KMS-11 (cell line): ENCODE measurements at regions not wholly inside any gene's neighbourhood (a gene's known extent, or its start where the extent isn't known, plus 50 kb on each side); places are given as distances from the start of the nearest gene placed in this dataset.

Source experiments
- H2AFZ ChIP-seq: fragments of 200-600 bp; sonication (generic); 2 replicates; pipeline ENCODE4 v1.6.1; 2016; ENCODE audit warnings: antibody characterized with exemption, mixed run types, low read depth
- H3K27ac ChIP-seq: fragments of 200-600 bp; sonication (generic); 2 replicates; pipeline ENCODE4 v1.6.1; 2016; ENCODE audit warnings: mild to moderate bottlenecking, mixed run types
- H3K27me3 ChIP-seq: fragments of 200-600 bp; sonication (generic); 2 replicates; pipeline ENCODE4 v1.6.1; 2017; ENCODE audit warnings: mild to moderate bottlenecking, low read depth, mixed run types, moderate library complexity; ENCODE audit not compliant: insufficient read depth
- H3K36me3 ChIP-seq: fragments of 200-600 bp; sonication (generic); 2 replicates; pipeline ENCODE4 v1.6.1; 2017; ENCODE audit warnings: mild to moderate bottlenecking, mixed run types; ENCODE audit not compliant: insufficient read depth
- H3K4me1 ChIP-seq: fragments of 200-600 bp; sonication (generic); 2 replicates; pipeline ENCODE4 v1.6.1; 2016; ENCODE audit warnings: mild to moderate bottlenecking, low read depth, mixed run types; ENCODE audit not compliant: poor library complexity, severe bottlenecking
- H3K4me2 ChIP-seq: fragments of 200-600 bp; sonication (generic); 2 replicates; pipeline ENCODE4 v1.7.0; 2016; ENCODE audit warnings: mild to moderate bottlenecking, mixed run types
- H3K4me3 ChIP-seq: fragments of 200-600 bp; sonication (generic); IDR thresholded peaks from 2 replicates; pipeline ENCODE4 v1.6.1; 2017; ENCODE audit warnings: low read depth, low read length, mixed read lengths; ENCODE audit not compliant: insufficient read depth
- H3K79me2 ChIP-seq: fragments of 200-600 bp; sonication (generic); 2 replicates; pipeline ENCODE4 v1.6.1; 2016; ENCODE audit warnings: low read depth, mixed run types; ENCODE audit not compliant: insufficient read depth
- H3K9ac ChIP-seq: fragments of 200-600 bp; sonication (generic); 2 replicates; pipeline ENCODE4 v1.6.1; 2016; ENCODE audit warnings: mild to moderate bottlenecking, mixed run types
- H4K20me1 ChIP-seq: fragments of 200-600 bp; sonication (generic); 2 replicates; pipeline ENCODE4 v1.6.1; 2016; ENCODE audit warnings: mild to moderate bottlenecking, mixed run types; ENCODE audit not compliant: insufficient read depth
- TF ChIP-seq, protein P1 (sequence below): fragments of 200-600 bp; sonication (generic); conservative IDR thresholded peaks from 2 replicates; pipeline ENCODE4 v1.6.1; 2017; ENCODE audit warnings: low read depth, mild to moderate bottlenecking, antibody characterized with exemption, low read length, moderate library complexity, mixed read lengths

DNA sequence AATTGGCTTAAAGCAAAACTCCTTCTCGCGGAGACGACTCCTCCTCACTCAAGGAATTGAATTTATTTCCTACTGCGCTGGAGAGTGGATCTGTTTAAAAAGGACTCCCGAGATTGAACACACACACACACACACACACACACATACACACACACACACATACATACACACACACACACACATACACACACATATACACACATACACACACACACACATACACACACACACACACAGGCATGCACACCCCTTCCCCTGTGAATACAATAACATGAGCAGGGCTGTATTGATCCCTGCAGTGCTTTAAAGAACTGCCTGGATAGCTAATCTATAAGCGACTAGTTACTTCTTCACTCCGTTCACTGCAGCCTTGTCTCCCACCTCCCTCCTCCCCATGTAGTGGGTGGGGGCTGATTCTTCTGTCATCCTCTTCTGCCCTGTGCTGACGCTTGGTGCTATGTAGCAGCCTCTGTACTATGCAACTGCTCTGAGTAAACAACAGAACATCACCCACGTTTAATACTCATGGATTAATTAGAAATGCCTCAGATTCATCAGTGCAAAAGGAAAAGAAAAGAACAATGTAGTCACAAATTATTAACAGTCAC is 549.0 kb downstream of the CDH26 start:
- Histone ChIP-seq H3K4me2 (no peak overlapping the region), H3K27ac (no peak overlapping the region), H3K36me3 (no peaks in the 10 kb centered on the region), H3K9ac (no peak overlapping the region), H3K27me3 (no peaks in the 10 kb centered on the region), H4K20me1 (no peaks in the 10 kb centered on the region), H2AFZ (no peak overlapping the region), H3K4me3 (no peak overlapping the region), H3K4me1 (no peaks in the 10 kb centered on the region), H3K79me2 (no peaks in the 10 kb centered on the region)
- TF ChIP-seq, protein P1, sequence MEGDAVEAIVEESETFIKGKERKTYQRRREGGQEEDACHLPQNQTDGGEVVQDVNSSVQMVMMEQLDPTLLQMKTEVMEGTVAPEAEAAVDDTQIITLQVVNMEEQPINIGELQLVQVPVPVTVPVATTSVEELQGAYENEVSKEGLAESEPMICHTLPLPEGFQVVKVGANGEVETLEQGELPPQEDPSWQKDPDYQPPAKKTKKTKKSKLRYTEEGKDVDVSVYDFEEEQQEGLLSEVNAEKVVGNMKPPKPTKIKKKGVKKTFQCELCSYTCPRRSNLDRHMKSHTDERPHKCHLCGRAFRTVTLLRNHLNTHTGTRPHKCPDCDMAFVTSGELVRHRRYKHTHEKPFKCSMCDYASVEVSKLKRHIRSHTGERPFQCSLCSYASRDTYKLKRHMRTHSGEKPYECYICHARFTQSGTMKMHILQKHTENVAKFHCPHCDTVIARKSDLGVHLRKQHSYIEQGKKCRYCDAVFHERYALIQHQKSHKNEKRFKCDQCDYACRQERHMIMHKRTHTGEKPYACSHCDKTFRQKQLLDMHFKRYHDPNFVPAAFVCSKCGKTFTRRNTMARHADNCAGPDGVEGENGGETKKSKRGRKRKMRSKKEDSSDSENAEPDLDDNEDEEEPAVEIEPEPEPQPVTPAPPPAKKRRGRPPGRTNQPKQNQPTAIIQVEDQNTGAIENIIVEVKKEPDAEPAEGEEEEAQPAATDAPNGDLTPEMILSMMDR, result no peak

DNA sequence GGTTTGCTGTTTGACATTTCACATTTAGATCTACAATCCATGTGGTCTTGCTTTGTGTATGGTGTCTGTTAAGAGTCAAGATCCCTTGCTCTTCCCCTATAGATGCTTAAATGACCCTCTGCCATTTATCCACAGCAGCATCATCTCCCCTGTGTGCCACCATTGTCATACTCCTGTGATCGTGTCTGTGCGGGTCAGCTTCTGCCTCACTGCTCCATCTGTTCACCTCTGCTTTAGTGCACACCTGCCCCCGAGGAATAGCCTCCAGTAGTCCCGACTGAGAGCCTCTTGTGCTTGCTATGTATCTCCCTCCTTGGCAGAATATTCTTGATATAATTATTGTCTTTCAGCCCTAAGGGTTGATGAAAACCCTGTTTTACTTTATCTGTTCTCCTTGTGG is 551.2 kb downstream of the CDH26 start:
- H3K79me2 ChIP-seq, result no peaks in the 10 kb centered on the region
- H3K9ac ChIP-seq, result no peak overlapping the region
- no peaks in the 10 kb centered on the region for H3K4me1 ChIP-seq
- H3K27ac ChIP-seq, result no peak overlapping the region
- TF ChIP-seq, protein P1, result no peak
- H4K20me1 ChIP-seq, result no peaks in the 10 kb centered on the region
- H3K4me2 ChIP-seq, result no peak overlapping the region
- no peak overlapping the region for H3K4me3 ChIP-seq
- no peak overlapping the region for H2AFZ ChIP-seq
- no peaks in the 10 kb centered on the region for H3K27me3 ChIP-seq
- H3K36me3 ChIP-seq, result no peaks in the 10 kb centered on the region

DNA sequence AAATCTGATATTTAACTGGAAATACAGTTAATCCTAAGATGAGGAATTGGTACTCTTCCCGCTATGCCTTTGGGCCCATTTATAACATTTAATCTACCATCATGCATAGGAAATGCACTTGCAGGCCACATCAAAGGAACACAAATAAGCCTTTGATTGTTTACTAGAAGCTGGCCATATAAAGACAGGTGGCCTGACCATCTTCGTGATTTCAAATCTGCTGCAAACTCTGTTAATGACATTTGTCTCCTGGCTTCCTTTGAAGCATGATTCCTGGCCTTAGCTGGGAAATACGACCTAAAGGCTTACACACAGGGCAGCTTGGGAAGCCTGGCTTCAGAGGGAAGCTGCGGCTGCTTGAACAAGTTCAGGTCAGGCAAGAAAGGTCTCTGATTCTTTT is 552.1 kb downstream of the CDH26 start:
- H4K20me1 ChIP-seq, result no peaks in the 10 kb centered on the region
- no peaks in the 10 kb centered on the region for H3K27me3 ChIP-seq
- H3K27ac ChIP-seq, result no peak overlapping the region
- H3K4me2 ChIP-seq, result no peak overlapping the region
- H3K4me1 ChIP-seq, result no peaks in the 10 kb centered on the region
- no peaks in the 10 kb centered on the region for H3K79me2 ChIP-seq
- no peak overlapping the region for H2AFZ ChIP-seq
- no peaks in the 10 kb centered on the region for H3K36me3 ChIP-seq
- TF ChIP-seq, protein P1, result no peak
- H3K9ac ChIP-seq, result no peak overlapping the region
- no peak overlapping the region for H3K4me3 ChIP-seq

GRCh38 chr20:60512443-60512842 is 554.2 kb downstream of the CDH26 start:
- Histone ChIP-seq H3K79me2 (no peaks in the 10 kb centered on the region), H3K27me3 (no peaks in the 10 kb centered on the region), H3K36me3 (no peaks in the 10 kb centered on the region), H3K4me3 (no peak overlapping the region), H3K4me1 (peaks cover 12% of the 10 kb centered on the region), H3K9ac (no peak overlapping the region), H3K27ac (no peak overlapping the region), H3K4me2 (no peak overlapping the region), H4K20me1 (no peaks in the 10 kb centered on the region), H2AFZ (no peak overlapping the region)
- TF ChIP-seq, protein P1, result no peak
